ENCODE measurements at regions not wholly inside any gene's neighbourhood (a gene's known extent, or its start where the extent isn't known, plus 50 kb on each side); places are given as distances from the start of the nearest gene placed in this dataset.

GRCh38 chr11:95655536-95655935, 134.0 kb downstream of the FAM76B start:
- no peaks in the 10 kb centered on the region for H3K27me3 ChIP-seq (replicated peaks; ENCODE audit: control insufficient read depth, insufficient read depth, low read length)
- TF ChIP-seq, protein P1, sequence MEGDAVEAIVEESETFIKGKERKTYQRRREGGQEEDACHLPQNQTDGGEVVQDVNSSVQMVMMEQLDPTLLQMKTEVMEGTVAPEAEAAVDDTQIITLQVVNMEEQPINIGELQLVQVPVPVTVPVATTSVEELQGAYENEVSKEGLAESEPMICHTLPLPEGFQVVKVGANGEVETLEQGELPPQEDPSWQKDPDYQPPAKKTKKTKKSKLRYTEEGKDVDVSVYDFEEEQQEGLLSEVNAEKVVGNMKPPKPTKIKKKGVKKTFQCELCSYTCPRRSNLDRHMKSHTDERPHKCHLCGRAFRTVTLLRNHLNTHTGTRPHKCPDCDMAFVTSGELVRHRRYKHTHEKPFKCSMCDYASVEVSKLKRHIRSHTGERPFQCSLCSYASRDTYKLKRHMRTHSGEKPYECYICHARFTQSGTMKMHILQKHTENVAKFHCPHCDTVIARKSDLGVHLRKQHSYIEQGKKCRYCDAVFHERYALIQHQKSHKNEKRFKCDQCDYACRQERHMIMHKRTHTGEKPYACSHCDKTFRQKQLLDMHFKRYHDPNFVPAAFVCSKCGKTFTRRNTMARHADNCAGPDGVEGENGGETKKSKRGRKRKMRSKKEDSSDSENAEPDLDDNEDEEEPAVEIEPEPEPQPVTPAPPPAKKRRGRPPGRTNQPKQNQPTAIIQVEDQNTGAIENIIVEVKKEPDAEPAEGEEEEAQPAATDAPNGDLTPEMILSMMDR (IDR thresholded peaks at IDR 0.05; ENCODE audit: insufficient read depth, low read length, poor library complexity, severe bottlenecking), result no peak
- H3K36me3 ChIP-seq (ENCODE audit: control insufficient read depth, insufficient read depth, low read length), result no peaks in the 10 kb centered on the region
- H3K4me3 ChIP-seq (replicated peaks; ENCODE audit: low read depth, low read length), result no peak overlapping the region
- no peak for DNase-seq (ENCODE audit: extremely low read depth, insufficient read length)

- no peaks in the 10 kb centered on the region for H3K36me3 ChIP-seq (ENCODE audit: control insufficient read depth, insufficient read depth, low read length)
- TF ChIP-seq, protein P1 (IDR thresholded peaks at IDR 0.05; ENCODE audit: insufficient read depth, low read length, poor library complexity, severe bottlenecking), result no peak
- no peaks in the 10 kb centered on the region for H3K27me3 ChIP-seq (replicated peaks; ENCODE audit: control insufficient read depth, insufficient read depth, low read length)
- H3K4me3 ChIP-seq (replicated peaks; ENCODE audit: low read depth, low read length), result no peak overlapping the region
- no peak for DNase-seq (ENCODE audit: extremely low read depth, insufficient read length)
These were observed 135.9 kb downstream of the FAM76B start for GRCh38 chr11:95653680-95654079.

DNA sequence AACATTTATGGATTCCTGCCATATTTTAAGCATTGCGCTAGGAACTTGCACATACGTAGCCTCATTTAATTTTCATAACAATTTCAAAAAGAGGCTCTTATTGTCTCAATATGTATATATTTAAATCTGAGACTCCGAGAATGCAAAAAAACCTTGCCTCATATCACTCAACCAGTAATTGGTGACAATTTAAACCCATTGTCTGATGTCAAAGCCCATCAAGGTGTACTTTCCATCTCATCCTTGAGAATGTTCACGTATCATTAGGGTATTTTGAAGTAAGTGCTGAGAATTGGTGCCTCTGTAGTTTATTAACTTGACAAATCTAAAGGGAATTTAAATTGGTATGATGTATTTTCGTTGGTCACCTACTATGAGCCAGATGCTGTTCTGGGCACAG, 136.5 kb downstream of the FAM76B start:
- no peak for DNase-seq (ENCODE audit: extremely low read depth, insufficient read length)
- no peak overlapping the region for H3K4me3 ChIP-seq (replicated peaks; ENCODE audit: low read depth, low read length)
- H3K36me3 ChIP-seq (ENCODE audit: control insufficient read depth, insufficient read depth, low read length), result no peaks in the 10 kb centered on the region
- TF ChIP-seq, protein P1 (IDR thresholded peaks at IDR 0.05; ENCODE audit: insufficient read depth, low read length, poor library complexity, severe bottlenecking), result no peak
- no peaks in the 10 kb centered on the region for H3K27me3 ChIP-seq (replicated peaks; ENCODE audit: control insufficient read depth, insufficient read depth, low read length)

GRCh38 chr11:95652002-95652472, 137.5 kb downstream of the FAM76B start:
- TF ChIP-seq, protein P1 (IDR thresholded peaks at IDR 0.05; ENCODE audit: insufficient read depth, low read length, poor library complexity, severe bottlenecking), result no peak
- Histone ChIP-seq H3K27me3 (replicated peaks; ENCODE audit: control insufficient read depth, insufficient read depth, low read length) (no peaks in the 10 kb centered on the region), H3K36me3 (ENCODE audit: control insufficient read depth, insufficient read depth, low read length) (no peaks in the 10 kb centered on the region), H3K4me3 (replicated peaks; ENCODE audit: low read depth, low read length) (no peak overlapping the region)
- DNase-seq (ENCODE audit: extremely low read depth, insufficient read length), result no peak

- no peak for DNase-seq (ENCODE audit: extremely low read depth, insufficient read length)
- TF ChIP-seq, protein P1 (IDR thresholded peaks at IDR 0.05; ENCODE audit: insufficient read depth, low read length, poor library complexity, severe bottlenecking), result no peak
These were observed 139.3 kb downstream of the FAM76B start for GRCh38 chr11:95650276-95650675.

GRCh38 chr11:95647871-95648270, 141.7 kb downstream of the FAM76B start:
- no peak overlapping the region for H3K4me3 ChIP-seq (replicated peaks; ENCODE audit: low read depth, low read length)

More at GRCh38 chr11:95650276-95650675, 139.3 kb downstream of the FAM76B start:
- Histone ChIP-seq H3K27me3 (replicated peaks; ENCODE audit: control insufficient read depth, insufficient read depth, low read length) (no peaks in the 10 kb centered on the region; the same call in 1 of the 2 replicates), H3K4me3 (replicated peaks; ENCODE audit: low read depth, low read length) (no peak overlapping the region), H3K36me3 (ENCODE audit: control insufficient read depth, insufficient read depth, low read length) (no peaks in the 10 kb centered on the region)

More at GRCh38 chr11:95647871-95648270, 141.7 kb downstream of the FAM76B start:
- TF ChIP-seq, protein P1 (IDR thresholded peaks at IDR 0.05; ENCODE audit: insufficient read depth, low read length, poor library complexity, severe bottlenecking), result no peak
- Histone ChIP-seq H3K36me3 (ENCODE audit: control insufficient read depth, insufficient read depth, low read length) (no peaks in the 10 kb centered on the region), H3K27me3 (replicated peaks; ENCODE audit: control insufficient read depth, insufficient read depth, low read length) (no peaks in the 10 kb centered on the region; the same call in 1 of the 2 replicates)
- no peak for DNase-seq (ENCODE audit: extremely low read depth, insufficient read length)

Data from GM06990 (cell line).